Ovary (tissue), 7 donors: ENCODE measurements at regions not wholly inside any gene's neighbourhood (a gene's known extent, or its start where the extent isn't known, plus 50 kb on each side); places are given as distances from the start of the nearest gene placed in this dataset.

ENCODE experiments used
- DNase-seq, 5 donors: peaks; one replicate each; pipeline ENCODE4 v3.0.0-alpha.2; 2019 to 2020
- H3K27ac ChIP-seq, 2 donors: fragments of 200-600 bp; one replicate each; pipeline versions ENCODE4 v1.5.1 to v1.8.0; 2019 to 2022
- H3K27me3 ChIP-seq: fragments of 200-600 bp; one replicate; pipeline ENCODE4 v1.8.0; 2022
- H3K36me3 ChIP-seq: fragments of 200-600 bp; sonication (generic); one replicate; pipeline ENCODE4 v1.5.1; 2019
- H3K4me1 ChIP-seq: one replicate; pipeline ENCODE4 v1.8.1; 2013; ENCODE audit warnings: mild to moderate bottlenecking, moderate library complexity; ENCODE audit not compliant: insufficient read depth
- H3K4me3 ChIP-seq: fragments of 200-600 bp; sonication (generic); one replicate; pipeline ENCODE4 v1.5.1; 2017
- H3K9me3 ChIP-seq, 2 donors: fragments of 200-600 bp in 1 of 2; sonication (generic) in 1 of 2; one replicate each; pipeline versions ENCODE4 v1.5.1 to v1.8.1; 2013 to 2019; ENCODE audit warnings: mild to moderate bottlenecking in 1 of 2, moderate library complexity in 1 of 2
- EP300 ChIP-seq: sonication (generic); formaldehyde crosslinking; IDR thresholded peaks from one replicate; pipeline ENCODE4 v1.6.1; 2017; ENCODE audit warnings: antibody characterized with exemption
- POLR2A ChIP-seq: fragments of 450-650 bp; IDR thresholded peaks from one replicate; pipeline ENCODE4 v1.6.1; 2017; ENCODE audit warnings: antibody characterized with exemption, mild to moderate bottlenecking, moderate library complexity
- WGBS, 3 donors: extraction: QIAGEN DNeasy Blood & Tissue Kit in 1 of 3; methylation state at CpG; one replicate each; pipeline versions ENCODE4 v1.1.5 to v1.1.7; 2013 to 2017; 5-methylcytosine and 5-hydroxymethylcytosine counted together
- intact Hi-C, 4 donors: fragments of 100-400 bp; cut with DNase I; formaldehyde crosslinking; loops; one replicate each; pipeline versions ENCODE4 v1.11.0 to v1.15.1; 2022 to 2023
- TF ChIP-seq, protein P1 (sequence below), 3 donors: fragments of 450-650 bp in 2 of 3; fragments of 200-600 bp in 1 of 3; IDR thresholded peaks; one replicate each; pipeline versions ENCODE4 v1.5.1 to v1.8.0; 2016 to 2022; ENCODE audit warnings: antibody characterized with exemption in 3 of 3, mild to moderate bottlenecking in 1 of 3
- donor health status: DM: no; HTN: no; CAD: no; lungs with moderate emphysema.
- donor health status: DM: no; HTN: no; CAD: no.
- donor health status: Bipolar disorder and iron deficiency.
- donor health status: DM: no; HTN: no; CAD: no.
- donor health status: DM: yes; HTN: yes; CAD: no.

DNA sequence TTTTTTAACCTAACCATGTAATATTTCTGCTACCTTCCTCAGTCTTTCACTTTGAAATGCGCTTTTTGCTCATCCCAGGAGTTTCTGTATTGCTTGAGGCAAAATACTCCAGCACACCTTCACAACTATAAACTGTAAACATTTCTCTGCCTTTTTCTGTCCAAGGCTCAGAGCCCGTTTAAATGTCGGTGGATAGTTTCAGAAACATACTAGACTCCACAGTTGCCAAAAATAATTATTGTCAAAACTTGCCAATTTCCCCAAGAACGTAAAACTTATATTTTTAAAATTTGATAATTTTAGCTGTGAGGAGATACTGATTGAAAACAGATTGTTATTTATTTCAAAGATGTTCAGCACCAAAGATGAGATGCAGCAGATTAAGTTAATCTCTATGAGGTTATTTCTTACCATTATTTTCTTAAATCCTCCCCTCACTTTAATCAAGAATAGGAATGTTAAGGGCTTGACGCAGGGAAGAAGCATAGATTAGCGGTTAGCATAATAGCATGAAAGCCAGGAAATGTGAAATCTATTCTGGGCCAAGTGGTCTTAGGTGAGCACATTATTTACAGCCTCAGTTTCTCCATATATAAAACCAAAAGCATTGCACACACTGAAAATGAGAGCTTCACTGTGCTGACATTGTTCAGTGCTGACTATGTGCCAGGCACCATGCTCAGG lies 91.5 kb upstream of the ESRRG start:
- Histone ChIP-seq H3K4me3 (no peak overlapping the region), H3K27ac (no peak overlapping the region), H3K27me3 (no peaks in the 10 kb centered on the region), H3K9me3 (no peaks in the 10 kb centered on the region), H3K4me1 (no peaks in the 10 kb centered on the region), H3K36me3 (no peaks in the 10 kb centered on the region)
- TF ChIP-seq POLR2A (no peak), EP300 (no peak)
- TF ChIP-seq, protein P1, sequence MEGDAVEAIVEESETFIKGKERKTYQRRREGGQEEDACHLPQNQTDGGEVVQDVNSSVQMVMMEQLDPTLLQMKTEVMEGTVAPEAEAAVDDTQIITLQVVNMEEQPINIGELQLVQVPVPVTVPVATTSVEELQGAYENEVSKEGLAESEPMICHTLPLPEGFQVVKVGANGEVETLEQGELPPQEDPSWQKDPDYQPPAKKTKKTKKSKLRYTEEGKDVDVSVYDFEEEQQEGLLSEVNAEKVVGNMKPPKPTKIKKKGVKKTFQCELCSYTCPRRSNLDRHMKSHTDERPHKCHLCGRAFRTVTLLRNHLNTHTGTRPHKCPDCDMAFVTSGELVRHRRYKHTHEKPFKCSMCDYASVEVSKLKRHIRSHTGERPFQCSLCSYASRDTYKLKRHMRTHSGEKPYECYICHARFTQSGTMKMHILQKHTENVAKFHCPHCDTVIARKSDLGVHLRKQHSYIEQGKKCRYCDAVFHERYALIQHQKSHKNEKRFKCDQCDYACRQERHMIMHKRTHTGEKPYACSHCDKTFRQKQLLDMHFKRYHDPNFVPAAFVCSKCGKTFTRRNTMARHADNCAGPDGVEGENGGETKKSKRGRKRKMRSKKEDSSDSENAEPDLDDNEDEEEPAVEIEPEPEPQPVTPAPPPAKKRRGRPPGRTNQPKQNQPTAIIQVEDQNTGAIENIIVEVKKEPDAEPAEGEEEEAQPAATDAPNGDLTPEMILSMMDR (IDR thresholded peaks at IDR 0.05): no peak
- intact Hi-C loops: no loop called here
- 18 to 34% (median 24%) methylated on average over 6 of the region's 6 CpGs for WGBS, 3 donors
- DNase-seq: no peak

DNA sequence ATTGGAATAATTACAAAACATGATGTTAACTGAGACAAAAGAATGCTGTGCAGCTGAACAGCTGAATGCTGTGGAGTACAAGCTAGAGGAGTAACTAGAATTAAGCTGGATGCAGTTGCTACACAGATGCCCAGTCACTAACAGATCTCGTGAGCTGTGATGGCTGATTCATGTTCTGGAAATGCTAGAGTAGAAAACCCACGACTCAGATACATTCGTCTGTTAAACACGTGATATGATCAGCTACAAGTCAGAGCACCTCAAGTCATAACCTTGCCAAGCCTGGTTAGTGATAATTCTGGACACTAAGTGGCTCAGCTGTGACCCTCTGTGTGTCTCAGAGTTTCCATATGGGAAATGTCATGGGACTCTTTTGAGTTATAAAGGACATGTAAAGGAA lies 89.7 kb upstream of the ESRRG start:
- intact Hi-C loops: no loop called here
- DNase-seq: no peak
- Histone ChIP-seq H3K27ac (no peak overlapping the region), H3K36me3 (no peaks in the 10 kb centered on the region), H3K27me3 (no peaks in the 10 kb centered on the region), H3K4me3 (no peak overlapping the region), H3K4me1 (no peaks in the 10 kb centered on the region), H3K9me3 (no peaks in the 10 kb centered on the region)
- TF ChIP-seq POLR2A (no peak), EP300 (no peak)
- TF ChIP-seq, protein P1 (IDR thresholded peaks at IDR 0.05): no peak
- WGBS, 3 donors: 78 to 84% (median 82%) methylated on average over 4 of the region's 4 CpGs

DNA sequence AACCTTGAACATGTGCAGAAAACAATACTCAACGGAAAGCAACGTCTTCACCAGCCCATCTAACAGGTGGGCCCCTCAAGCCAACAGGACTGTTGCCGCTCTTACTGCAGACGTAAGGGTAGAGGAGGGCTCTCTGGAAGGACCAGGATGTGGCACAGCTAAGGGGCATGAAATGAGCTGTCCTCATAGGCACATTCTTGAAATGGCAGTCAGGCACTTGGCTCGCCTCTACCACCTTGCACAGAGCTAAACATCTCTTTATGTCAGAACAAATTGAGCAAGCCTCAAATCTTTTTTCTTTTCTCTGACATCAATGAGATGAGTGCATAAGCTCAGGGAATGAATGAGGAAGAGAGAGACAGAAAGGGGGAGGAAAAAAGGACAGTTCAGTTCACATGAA lies 86.4 kb upstream of the ESRRG start:
- Histone ChIP-seq H3K9me3 (no peaks in the 10 kb centered on the region), H3K4me3 (no peak overlapping the region), H3K4me1 (no peaks in the 10 kb centered on the region), H3K27ac (no peak overlapping the region), H3K36me3 (no peaks in the 10 kb centered on the region), H3K27me3 (no peaks in the 10 kb centered on the region)
- DNase-seq: no peak
- no peak for TF ChIP-seq EP300
- no peak for TF ChIP-seq POLR2A
- intact Hi-C loops: no loop called here
- 49 to 69% (median 61%) methylated on average over 5 of the region's 5 CpGs for whole genome bisulfite sequencing, 3 donors

DNA sequence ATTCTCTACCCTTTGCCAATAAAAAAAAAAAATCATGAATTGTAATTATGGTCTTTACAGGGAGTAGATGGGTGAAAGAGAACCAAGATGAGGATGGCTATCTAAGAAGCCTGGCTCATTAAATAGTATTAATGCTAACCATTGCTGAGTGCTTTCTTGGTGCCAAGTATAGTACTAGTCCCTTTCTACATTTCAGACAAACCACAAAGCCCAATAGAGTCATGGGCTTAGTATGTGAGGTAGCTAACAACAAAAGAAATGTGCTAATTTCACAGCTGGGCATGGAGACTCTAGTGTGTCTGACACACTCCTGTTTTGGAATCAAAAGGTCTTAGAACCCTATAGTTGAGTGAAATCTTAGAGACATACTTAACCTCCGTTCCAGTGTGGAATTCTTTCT lies 84.5 kb upstream of the ESRRG start:
- no peaks in the 10 kb centered on the region for H3K9me3 ChIP-seq
- no peaks in the 10 kb centered on the region for H3K27me3 ChIP-seq
- DNase-seq: no peak
- no peak overlapping the region for H3K4me3 ChIP-seq
- H3K36me3 ChIP-seq: no peaks in the 10 kb centered on the region
- intact Hi-C loops: no loop called here
- no peaks in the 10 kb centered on the region for H3K4me1 ChIP-seq
- TF ChIP-seq EP300: no peak
- TF ChIP-seq POLR2A: no peak
- TF ChIP-seq, protein P1 (IDR thresholded peaks at IDR 0.05): no peak
- WGBS, 3 donors: 75 to 86% (median 82%) methylated on average over 1 of the region's 1 CpG
- H3K27ac ChIP-seq: no peak overlapping the region

DNA sequence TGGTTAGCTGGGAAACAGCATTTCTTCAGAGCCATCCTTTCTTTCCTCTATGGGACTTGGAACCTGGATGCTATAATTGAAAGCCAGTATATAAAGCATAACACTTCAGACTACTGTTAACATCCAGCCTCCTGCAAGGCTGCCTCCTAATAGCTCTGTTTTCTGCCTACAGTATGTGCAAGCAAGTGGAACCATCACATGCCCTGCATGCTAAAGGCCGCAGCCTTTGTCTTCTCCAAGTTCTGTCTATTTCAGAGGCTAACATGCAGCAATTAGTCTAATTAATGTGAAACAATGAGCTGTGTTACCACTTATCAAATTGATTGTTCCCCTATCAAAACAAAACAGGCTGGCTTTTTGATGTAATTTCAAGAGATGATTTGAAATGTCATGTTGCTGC lies 82.7 kb upstream of the ESRRG start:
- Histone ChIP-seq H3K9me3 (no peaks in the 10 kb centered on the region), H3K4me3 (no peak overlapping the region), H3K4me1 (no peaks in the 10 kb centered on the region), H3K36me3 (no peaks in the 10 kb centered on the region), H3K27me3 (no peaks in the 10 kb centered on the region), H3K27ac (no peak overlapping the region)
- DNase-seq: no peak
- WGBS, 3 donors: 89 to 94% (median 93%) methylated on average over 1 of the region's 1 CpG
- TF ChIP-seq, protein P1 (IDR thresholded peaks at IDR 0.05): no peak
- TF ChIP-seq POLR2A (no peak), EP300 (no peak)
- intact Hi-C loops: no loop called here
